Heart right ventricle (tissue), 16 donors: ENCODE measurements at regions not wholly inside any gene's neighbourhood (a gene's known extent, or its start where the extent isn't known, plus 50 kb on each side); places are given as distances from the start of the nearest gene placed in this dataset.
A peak's percentile ranks its signal among the peaks of the same experiment; 100 is the strongest.

Experiments used
- ATAC-seq, 8 donors: fragments of 200-7000 bp; cut with Tn5 transposase; one replicate each; pipeline ENCODE4 v1.9.1; 2020; ENCODE audit warnings: mild to moderate bottlenecking in 8 of 8, moderate library complexity in 8 of 8, moderate number of reproducible peaks in 1 of 8
- DNase-seq, 2 donors: peaks; one replicate each; pipeline ENCODE4 v3.0.0-alpha.2; 2020
- H3K27ac ChIP-seq, 10 donors: fragments of 200-600 bp; sonication (generic) in 2 of 10; one replicate each; pipeline versions ENCODE4 v1.5.0 to v1.8.0; 2020 to 2022; ENCODE audit warnings: mild to moderate bottlenecking in 3 of 10
- H3K27me3 ChIP-seq, 7 donors: fragments of 200-600 bp; one replicate each; pipeline ENCODE4 v1.8.0; 2021 to 2022; ENCODE audit warnings: mild to moderate bottlenecking in 2 of 7
- H3K36me3 ChIP-seq, 9 donors: fragments of 200-600 bp; sonication (generic) in 1 of 9; one replicate each; pipeline versions ENCODE4 v1.5.0 to v1.8.0; 2020 to 2022; ENCODE audit warnings: mild to moderate bottlenecking in 2 of 9
- H3K4me1 ChIP-seq, 9 donors: fragments of 200-600 bp; sonication (generic) in 1 of 9; one replicate each; pipeline versions ENCODE4 v1.5.0 to v1.8.0; 2020 to 2022; ENCODE audit warnings: mild to moderate bottlenecking in 4 of 9
- H3K4me3 ChIP-seq, 10 donors: fragments of 200-600 bp; sonication (generic) in 2 of 10; one replicate each; pipeline versions ENCODE4 v1.5.0 to v1.8.0; 2020 to 2022; ENCODE audit warnings: mild to moderate bottlenecking in 7 of 10, moderate library complexity in 2 of 10
- H3K9me3 ChIP-seq, 11 donors: fragments of 200-600 bp in 10 of 11; sonication (generic) in 2 of 11; one replicate each; pipeline versions ENCODE4 v1.5.0 to v1.8.0; 2013 to 2022; ENCODE audit warnings: mild to moderate bottlenecking in 2 of 11, control low read depth in 1 of 11, moderate library complexity in 1 of 11
- WGBS, 2 donors: extraction: QIAGEN DNeasy Blood & Tissue Kit; methylation state at CpG; one replicate each; pipeline ENCODE4 v1.1.7; 2013; ENCODE audit warnings: inconsistent platforms in 1 of 2; 5-methylcytosine and 5-hydroxymethylcytosine counted together
- intact Hi-C, 10 donors: fragments of 100-400 bp; cut with DNase I; formaldehyde crosslinking; loops; one replicate each; pipeline versions ENCODE4 v1.11.1 to v1.14.2; 2022
- TF ChIP-seq, protein P1 (sequence below), 9 donors: fragments of 200-600 bp; sonication (generic) in 2 of 9; IDR thresholded peaks; one replicate each; pipeline versions ENCODE4 v1.5.0 to v1.8.0; 2021 to 2022; ENCODE audit warnings: antibody characterized with exemption in 9 of 9, mild to moderate bottlenecking in 5 of 9, moderate library complexity in 1 of 9
- donor health status: Arrhythmogenic right ventricular cardiomyopathy.
- donor health status: ischemic (EF 13 %, LVEDD 7.1; RV severe dilation, severe dysfunction).
- donor health status: healthy with polysubstance abuse.
- donor health status: DM: no; HTN: yes; CAD: no.
- donor health status: DM: no; HTN: no; CAD: no.
- donor health status: ischemic (EF 25% LVEDD 6.9; RV normal size, moderate dysfunction).
- donor health status: ischemic (EF 25% LVEDD 5.7; RV mildly dilated, moderate dysfunction).
- donor health status: healthy.
- donor health status: DM: yes; HTN: yes; CAD: no.
- donor health status: Ischemic cardiomyopathy.
- donor health status: ischemic (EF 35%, LVEDD 5.7; RV mildly dilated, moderate dysfunction).
- donor health status: nonischemic (EF 11% LVEDD 7.7; RV severe dilation, severe dysfunction).
- donor health status: DM: yes; HTN: yes; CAD: no.
- donor health status: PGD.
- donor health status: ischemic (EF 29% LVEDD 5.4; RV normal size, mild dysfunction).
- donor health status: nonischemic (EF 23%, LVEDD 6.1; RV moderate dilation, normal function).

DNA sequence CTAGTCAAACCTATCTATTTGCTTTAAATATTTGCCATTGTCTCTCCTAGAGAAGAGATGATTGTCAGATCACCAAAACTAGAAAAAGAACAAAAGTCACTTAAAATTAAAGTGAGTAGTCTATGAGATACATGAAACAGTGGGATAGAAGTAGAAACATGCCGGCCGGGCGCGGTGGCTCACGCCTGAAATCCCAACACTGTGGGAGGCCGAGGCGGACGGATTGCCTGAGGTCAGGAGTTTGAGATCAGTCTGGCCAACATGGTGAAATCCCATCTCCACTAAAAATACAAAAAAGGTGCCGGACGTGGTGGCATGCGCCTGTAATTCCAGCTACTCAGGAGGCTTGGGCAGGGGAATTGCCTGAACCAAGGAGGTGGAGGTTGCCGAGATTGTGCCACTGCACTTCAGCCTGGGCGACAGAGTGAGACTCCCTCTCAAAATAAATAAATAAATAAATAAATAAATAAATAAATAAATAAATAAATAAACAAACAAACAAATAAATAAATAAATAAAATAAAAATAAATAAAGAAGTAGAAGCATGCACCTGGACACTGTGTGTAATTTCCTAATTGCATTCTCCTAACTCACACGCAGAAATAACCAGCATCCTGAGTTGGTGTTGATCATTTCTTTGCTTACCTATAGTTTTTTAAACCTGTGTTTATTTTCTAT lies 299.5 kb downstream of the PDHA2 start:
- H3K4me1 ChIP-seq, result no peaks in the 10 kb centered on the region
- H3K4me3 ChIP-seq, result no peak overlapping the region
- ATAC-seq (no peak), DNase-seq (no peak)
- no peaks in the 10 kb centered on the region for H3K27me3 ChIP-seq
- TF ChIP-seq, protein P1, sequence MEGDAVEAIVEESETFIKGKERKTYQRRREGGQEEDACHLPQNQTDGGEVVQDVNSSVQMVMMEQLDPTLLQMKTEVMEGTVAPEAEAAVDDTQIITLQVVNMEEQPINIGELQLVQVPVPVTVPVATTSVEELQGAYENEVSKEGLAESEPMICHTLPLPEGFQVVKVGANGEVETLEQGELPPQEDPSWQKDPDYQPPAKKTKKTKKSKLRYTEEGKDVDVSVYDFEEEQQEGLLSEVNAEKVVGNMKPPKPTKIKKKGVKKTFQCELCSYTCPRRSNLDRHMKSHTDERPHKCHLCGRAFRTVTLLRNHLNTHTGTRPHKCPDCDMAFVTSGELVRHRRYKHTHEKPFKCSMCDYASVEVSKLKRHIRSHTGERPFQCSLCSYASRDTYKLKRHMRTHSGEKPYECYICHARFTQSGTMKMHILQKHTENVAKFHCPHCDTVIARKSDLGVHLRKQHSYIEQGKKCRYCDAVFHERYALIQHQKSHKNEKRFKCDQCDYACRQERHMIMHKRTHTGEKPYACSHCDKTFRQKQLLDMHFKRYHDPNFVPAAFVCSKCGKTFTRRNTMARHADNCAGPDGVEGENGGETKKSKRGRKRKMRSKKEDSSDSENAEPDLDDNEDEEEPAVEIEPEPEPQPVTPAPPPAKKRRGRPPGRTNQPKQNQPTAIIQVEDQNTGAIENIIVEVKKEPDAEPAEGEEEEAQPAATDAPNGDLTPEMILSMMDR (IDR thresholded peaks at IDR 0.05), result no peak
- H3K9me3 ChIP-seq, result no peaks in the 10 kb centered on the region
- intact Hi-C loops, result no loop called here
- WGBS, 2 donors, result 97% methylated on average over 14 of the region's 14 CpGs
- no peaks in the 10 kb centered on the region for H3K36me3 ChIP-seq
- no peak overlapping the region for H3K27ac ChIP-seq

DNA sequence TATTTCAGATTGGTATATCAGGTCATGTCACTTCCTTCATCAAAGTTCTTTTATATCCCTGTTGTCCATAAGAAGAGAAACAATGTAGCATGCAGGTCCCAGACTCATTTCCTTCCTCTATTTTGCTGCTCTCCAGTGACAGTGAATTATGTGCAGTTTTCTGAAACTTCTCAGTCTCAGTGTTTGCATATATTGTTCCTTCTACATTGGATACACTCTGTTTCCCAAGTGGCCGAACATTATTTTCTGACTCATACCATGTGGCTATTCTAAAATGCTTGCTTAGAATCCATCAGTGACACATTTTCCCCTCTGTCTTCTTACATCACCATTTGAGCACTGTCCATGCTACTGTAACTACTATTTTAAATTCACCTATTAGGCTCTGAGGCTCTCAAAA lies 305.7 kb downstream of the PDHA2 start:
- Histone ChIP-seq H3K9me3 (no peaks in the 10 kb centered on the region), H3K36me3 (no peaks in the 10 kb centered on the region), H3K4me3 (no peak overlapping the region), H3K4me1 (no peaks in the 10 kb centered on the region), H3K27me3 (no peaks in the 10 kb centered on the region), H3K27ac (no peak overlapping the region)
- DNase-seq, result no peak
- TF ChIP-seq, protein P1 (IDR thresholded peaks at IDR 0.05), result no peak
- intact Hi-C loops, result no loop called here
- ATAC-seq, result no peak
- WGBS, 2 donors, result 47 to 67% methylated on average over 1 of the region's 1 CpG

DNA sequence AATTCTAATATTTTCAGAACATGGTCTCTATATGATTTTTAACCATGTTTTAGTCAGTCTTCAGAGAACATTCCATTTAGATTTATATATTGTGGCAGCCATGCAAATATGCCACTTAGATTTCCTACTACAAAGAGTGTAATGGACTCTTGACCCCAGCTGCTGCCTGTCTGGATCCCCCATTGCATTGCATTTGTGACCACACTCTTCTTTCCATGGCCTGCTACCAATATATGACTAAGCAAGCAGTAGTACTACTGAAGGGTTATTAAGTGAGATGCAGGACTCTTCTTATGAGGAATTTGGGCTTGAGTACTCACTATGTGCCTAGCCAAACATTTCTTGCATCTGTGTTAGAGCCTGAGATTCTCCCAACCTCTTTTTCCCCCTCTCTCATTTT lies 306.8 kb downstream of the PDHA2 start:
- Histone ChIP-seq H3K4me3 (no peak overlapping the region), H3K4me1 (no peaks in the 10 kb centered on the region), H3K9me3 (no peaks in the 10 kb centered on the region), H3K36me3 (no peaks in the 10 kb centered on the region), H3K27ac (no peak overlapping the region), H3K27me3 (no peaks in the 10 kb centered on the region)
- DNase-seq (no peak), ATAC-seq (no peak)
- intact Hi-C loops, result loop anchor here in 1 of 10 donors (1.0 kb wide), 1 partner anchor 16 kb away; no protein-coding TSS in a partner anchor
- TF ChIP-seq, protein P1 (IDR thresholded peaks at IDR 0.05), result no peak

DNA sequence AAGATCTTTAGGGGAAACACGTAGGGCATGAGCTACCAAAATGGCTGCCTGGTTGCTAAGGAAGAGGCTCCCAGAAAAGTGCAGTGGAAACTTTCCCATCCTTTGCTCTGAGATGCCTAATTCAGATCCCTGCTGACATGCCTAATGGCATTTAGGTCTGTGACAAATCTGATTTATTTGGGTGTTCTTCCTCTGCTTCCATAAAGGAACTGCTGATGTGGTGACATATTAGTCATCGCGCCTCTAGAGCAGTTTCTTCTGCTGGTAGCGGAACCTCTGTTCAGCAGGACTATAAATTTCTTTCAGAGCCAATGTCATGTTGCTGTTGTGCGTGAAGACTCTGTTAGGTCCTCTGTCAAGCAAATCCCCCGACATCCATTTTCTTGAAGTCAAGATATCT lies 310.0 kb downstream of the PDHA2 start:
- no peaks in the 10 kb centered on the region for H3K36me3 ChIP-seq
- H3K27ac ChIP-seq, result no peak overlapping the region
- DNase-seq (no peak), ATAC-seq (no peak)
- intact Hi-C loops, result no loop called here
- H3K4me3 ChIP-seq, result peak overlapping the region in 2 of 10 donors; percentile 2 to 15
- no peaks in the 10 kb centered on the region for H3K4me1 ChIP-seq
- H3K9me3 ChIP-seq, result no peaks in the 10 kb centered on the region
- H3K27me3 ChIP-seq, result no peaks in the 10 kb centered on the region
- TF ChIP-seq, protein P1 (IDR thresholded peaks at IDR 0.05), result no peak
- 71 to 72% methylated on average over 6 of the region's 6 CpGs for WGBS, 2 donors
